AG04450 (cell line): ENCODE measurements at regions not wholly inside any gene's neighbourhood (a gene's known extent, or its start where the extent isn't known, plus 50 kb on each side); places are given as distances from the start of the nearest gene placed in this dataset.

Experiments
- CTCF ChIA-PET: fragments of 300-600, 350-600 bp; formaldehyde crosslinking; extraction: SDS; loops from one replicate; lab custom pipeline; 2022; ENCODE audit warnings: antibody characterized with exemption, inconsistent platforms; lab: Charles Lee
- POLR2A ChIA-PET: fragments of 350-600 bp; formaldehyde crosslinking; extraction: SDS; loops from one replicate; lab custom pipeline; 2021; ENCODE audit warnings: antibody characterized with exemption, inconsistent platforms; lab: Yijun Ruan, JAX
- DNase-seq: peaks from one replicate; pipeline ENCODE4 v3.0.0-alpha.2; 2011; ENCODE audit warnings: low read depth, low spot score
- H3K27ac ChIP-seq: one replicate; pipeline ENCODE4 v1.5.1; 2012; ENCODE audit warnings: low read depth, low read length, control low read depth
- H3K27me3 ChIP-seq: one replicate; pipeline ENCODE4 v1.6.0; 2012; ENCODE audit warnings: low read length; ENCODE audit not compliant: control insufficient read depth, insufficient read depth
- H3K4me3 ChIP-seq: 2 replicates; pipeline ENCODE4 v1.5.1; 2011; ENCODE audit warnings: mild to moderate bottlenecking, low read depth, low read length, control low read depth
- H3K9me3 ChIP-seq: 2 replicates; pipeline ENCODE4 v1.5.1; 2012; ENCODE audit warnings: low read length; ENCODE audit not compliant: control insufficient read depth, insufficient read depth
- CTCF ChIP-seq: IDR thresholded peaks from 2 replicates; pipeline ENCODE4 v1.5.1; 2011; ENCODE audit warnings: low read depth, low read length, control low read depth, inconsistent platforms

DNA sequence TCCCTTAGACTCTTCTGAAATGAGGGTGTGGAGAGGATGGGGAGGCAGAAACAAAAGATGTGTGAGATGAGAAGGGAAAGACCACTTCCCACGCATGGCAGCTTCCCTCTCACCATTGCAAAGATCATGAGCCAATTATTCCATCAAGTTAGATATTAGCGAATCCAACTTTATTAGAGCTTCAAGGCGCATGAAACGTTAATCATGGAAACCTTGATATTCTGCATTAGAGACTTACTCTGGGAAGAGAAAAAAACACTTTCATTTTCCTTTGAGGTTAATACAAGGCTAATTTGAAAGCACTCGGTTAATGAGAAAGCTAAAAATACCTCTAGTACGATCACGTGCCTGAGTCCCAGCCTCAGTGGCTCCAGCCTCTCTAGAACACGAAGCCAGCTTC, 220.6 kb upstream of the RPL38 start:
- Histone ChIP-seq H3K27me3 (no peaks in the 10 kb centered on the region), H3K9me3 (peaks cover 20% of the 10 kb centered on the region), H3K27ac (no peak overlapping the region), H3K4me3 (no peak overlapping the region)
- ChIA-PET CTCF (interaction anchor here (0.7 kb wide), 1 partner anchor 682 kb away, joined by 5 read pairs; no protein-coding TSS in a partner anchor), POLR2A (no interaction called here)
- no peak for DNase-seq
- TF ChIP-seq CTCF, result no peak

GRCh38 chr17:73983621-73984400, 219.7 kb upstream of the RPL38 start:
- ChIA-PET CTCF (interaction anchor here (0.7 kb wide), 1 partner anchor 683 kb away, joined by 5 read pairs; no protein-coding TSS in a partner anchor), POLR2A (interaction anchor here (0.6 kb wide), 1 partner anchor 427 kb away, joined by 3 read pairs; no protein-coding TSS in a partner anchor)
- DNase-seq, result no peak
- Histone ChIP-seq H3K9me3 (peaks cover 25% of the 10 kb centered on the region), H3K4me3 (no peak overlapping the region), H3K27ac (no peak overlapping the region), H3K27me3 (no peaks in the 10 kb centered on the region)
- no peak for TF ChIP-seq CTCF

DNA sequence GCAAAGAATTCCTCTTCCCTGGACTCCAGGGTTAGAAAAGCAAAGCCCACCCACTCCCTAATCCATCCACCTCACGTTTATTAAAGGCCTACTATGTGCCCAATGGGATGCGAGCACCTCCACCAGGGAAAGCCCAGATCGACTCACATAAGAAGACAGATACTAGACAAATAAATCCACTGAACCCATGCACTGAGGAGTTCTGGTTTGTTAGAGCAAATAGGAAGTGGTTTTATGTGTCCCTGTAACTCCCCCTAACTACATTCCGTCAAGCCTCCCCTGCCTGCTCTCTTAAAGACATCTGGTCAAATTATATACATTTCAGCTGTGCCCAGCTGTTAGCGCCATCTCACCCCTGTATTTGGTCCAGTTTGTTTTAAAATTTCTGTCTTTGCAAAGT, 218.5 kb upstream of the RPL38 start:
- ChIA-PET CTCF (no interaction called here), POLR2A (no interaction called here)
- DNase-seq, result no peak
- peaks cover 25% of the 10 kb centered on the region for H3K9me3 ChIP-seq
- no peaks in the 10 kb centered on the region for H3K27me3 ChIP-seq
- TF ChIP-seq CTCF, result no peak
- no peak overlapping the region for H3K27ac ChIP-seq
- H3K4me3 ChIP-seq, result no peak overlapping the region

- no peak for DNase-seq
- POLR2A ChIA-PET, result no interaction called here
- Histone ChIP-seq H3K27ac (no peak overlapping the region), H3K27me3 (no peaks in the 10 kb centered on the region), H3K4me3 (no peak overlapping the region), H3K9me3 (peaks cover 25% of the 10 kb centered on the region)
- TF ChIP-seq CTCF, result no peak
- CTCF ChIA-PET, result no interaction called here
These were observed 217.9 kb upstream of the RPL38 start for GRCh38 chr17:73985466-73986015.

- Histone ChIP-seq H3K4me3 (no peak overlapping the region), H3K9me3 (peaks cover 31% of the 10 kb centered on the region), H3K27ac (no peak overlapping the region), H3K27me3 (no peaks in the 10 kb centered on the region)
- DNase-seq, result no peak
- TF ChIP-seq CTCF, result no peak
- ChIA-PET CTCF (no interaction called here), POLR2A (no interaction called here)
These were observed 216.8 kb upstream of the RPL38 start for GRCh38 chr17:73986641-73987177.
